PC-3 (cell line): ENCODE measurements at regions not wholly inside any gene's neighbourhood (a gene's known extent, or its start where the extent isn't known, plus 50 kb on each side); places are given as distances from the start of the nearest gene placed in this dataset.
"Not testable (repeated sequence)": the region's sequence is repeated elsewhere in the genome, so short reads cannot be mapped to it uniquely, and the experiment has no call there.

ENCODE experiments used
- ATAC-seq: fragments of 200-7000 bp; cut with Tn5 transposase; 2 replicates; pipeline ENCODE4 v1.9.1; 2020; ENCODE audit warnings: mild to moderate bottlenecking, moderate library complexity
- BruUV-seq: library from RNA; stranded (reverse); fragments of 400-500 nt; replicated peaks from 2 replicates; lab custom pipeline; 2021; lab: Mats Ljungman, UMichigan
- CTCF ChIA-PET: fragments of 300-600 bp; sonication (Branson Sonifier 250); formaldehyde crosslinking; loops from one replicate; lab custom pipeline; 2022; ENCODE audit warnings: antibody characterized with exemption; lab: Charles Lee
- POLR2A ChIA-PET: fragments of 300-600 bp; sonication (Branson Sonifier 250); formaldehyde crosslinking; loops from one replicate; lab custom pipeline; 2022; ENCODE audit warnings: antibody characterized with exemption; ENCODE audit not compliant: unreplicated experiment; lab: Charles Lee
- DNase-seq: peaks from one replicate; pipeline ENCODE4 v3.0.0-alpha.2; 2015
- H2AFZ ChIP-seq: fragments of 300-600 bp; sonication (generic); 2 replicates; pipeline ENCODE4 v1.6.0; 2016; ENCODE audit warnings: antibody characterized with exemption, low read length
- H3F3A ChIP-seq: fragments of 300-600 bp; sonication (generic); one replicate; pipeline ENCODE4 v1.6.0; 2017; ENCODE audit warnings: antibody characterized with exemption, low read length, control low read depth, mild to moderate bottlenecking; ENCODE audit not compliant: unreplicated experiment
- H3K27ac ChIP-seq: fragments of 300-600 bp; sonication (generic); 2 replicates; pipeline ENCODE4 v1.5.1; 2016; ENCODE audit warnings: mild to moderate bottlenecking, low read length
- H3K27me3 ChIP-seq: fragments of 300-600 bp; sonication (generic); 2 replicates; pipeline ENCODE4 v1.6.1; 2016; ENCODE audit warnings: low read length, mixed read lengths
- H3K36me3 ChIP-seq: fragments of 300-600 bp; sonication (generic); 2 replicates; pipeline ENCODE4 v1.6.1; 2016; ENCODE audit warnings: low read depth, mixed run types, low read length, mixed read lengths
- H3K4me1 ChIP-seq: fragments of 300-600 bp; sonication (generic); 2 replicates; pipeline ENCODE4 v1.5.1; 2016; ENCODE audit warnings: low read length; ENCODE audit not compliant: insufficient read depth
- H3K4me2 ChIP-seq: fragments of 300-600 bp; sonication (generic); 2 replicates; pipeline ENCODE4 v1.6.0; 2016; ENCODE audit warnings: low read length
- H3K4me3 ChIP-seq: fragments of 300-600 bp; sonication (generic); 2 replicates; pipeline ENCODE4 v1.5.1; 2016; ENCODE audit warnings: mild to moderate bottlenecking, low read length, mixed read lengths
- H3K79me2 ChIP-seq: fragments of 300-600 bp; sonication (generic); 2 replicates; pipeline ENCODE4 v1.6.1; 2017; ENCODE audit warnings: low read length, mixed read lengths
- H3K9ac ChIP-seq: fragments of 300-600 bp; sonication (generic); 2 replicates; pipeline ENCODE4 v1.6.0; 2016; ENCODE audit warnings: mild to moderate bottlenecking, low read length
- H3K9me2 ChIP-seq: fragments of 300-600 bp; sonication (generic); replicated peaks from 2 replicates; pipeline ENCODE4 v1.6.1; 2016; ENCODE audit warnings: mixed run types, low read length, mixed read lengths
- H3K9me3 ChIP-seq: fragments of 300-600 bp; sonication (generic); 2 replicates; pipeline ENCODE4 v1.6.1; 2016; ENCODE audit warnings: low read length, mixed read lengths
- H4K20me1 ChIP-seq: fragments of 300-600 bp; sonication (generic); 2 replicates; pipeline ENCODE4 v1.6.1; 2016; ENCODE audit warnings: low read length, mixed read lengths
- CTCF ChIP-seq: fragments of 300-600 bp; sonication (generic); conservative IDR thresholded peaks from 2 replicates; pipeline ENCODE4 v1.5.1; 2017; ENCODE audit warnings: antibody characterized with exemption, low read depth, mild to moderate bottlenecking, low read length
- intact Hi-C: fragments of 100-400 bp; cut with micrococcal nuclease; formaldehyde crosslinking; loops from 2 replicates; pipeline ENCODE4 v1.9.0; 2023

GRCh38 chr7:6962871-6963270 lies 136.8 kb upstream of the CCZ1B start:
- H4K20me1 ChIP-seq, POLR2A ChIA-PET, H3K27ac ChIP-seq, H3K9me2 ChIP-seq, H3K79me2 ChIP-seq, intact Hi-C loops, H2AFZ ChIP-seq, H3K36me3 ChIP-seq, CTCF ChIA-PET, ATAC-seq, H3K9me3 ChIP-seq, H3K27me3 ChIP-seq, H3F3A ChIP-seq, H3K4me1 ChIP-seq, H3K4me3 ChIP-seq, H3K4me2 ChIP-seq, BruUV-seq, H3K9ac ChIP-seq: not testable (repeated sequence)
- peak; percentile 48 for DNase-seq

- ATAC-seq, H2AFZ ChIP-seq, H3K9me3 ChIP-seq, H3K79me2 ChIP-seq, H3K36me3 ChIP-seq, H4K20me1 ChIP-seq, H3K4me1 ChIP-seq, H3K4me2 ChIP-seq, BruUV-seq, H3K27ac ChIP-seq, POLR2A ChIA-PET, H3K9ac ChIP-seq, CTCF ChIA-PET, H3K4me3 ChIP-seq, H3F3A ChIP-seq, H3K9me2 ChIP-seq, H3K27me3 ChIP-seq: not testable (repeated sequence)
- intact Hi-C loops: loop anchor here (1.0 to 5.0 kb wide), 4 partner anchors 52 to 212 kb away; no protein-coding TSS in a partner anchor
- TF ChIP-seq CTCF: peak; percentile 52
- peak; percentile 55 for DNase-seq
Measured at GRCh38 chr7:6965051-6965450, 139.0 kb upstream of the CCZ1B start.

- BruUV-seq, intact Hi-C loops, H4K20me1 ChIP-seq, H3K27me3 ChIP-seq, DNase-seq, H3K4me1 ChIP-seq, H3F3A ChIP-seq, POLR2A ChIA-PET, CTCF ChIA-PET, H3K9ac ChIP-seq, H2AFZ ChIP-seq, ATAC-seq, H3K36me3 ChIP-seq, H3K27ac ChIP-seq, H3K79me2 ChIP-seq, H3K4me3 ChIP-seq, H3K9me3 ChIP-seq, H3K9me2 ChIP-seq, H3K4me2 ChIP-seq: not testable (repeated sequence)
Measured at GRCh38 chr7:6970180-6970579, 144.1 kb upstream of the CCZ1B start.

GRCh38 chr7:6974876-6975275 lies 148.8 kb upstream of the CCZ1B start:
- H4K20me1 ChIP-seq, H3K27ac ChIP-seq, BruUV-seq, DNase-seq, H3K4me2 ChIP-seq, ATAC-seq, H2AFZ ChIP-seq, H3K9me3 ChIP-seq, H3F3A ChIP-seq, H3K27me3 ChIP-seq, intact Hi-C loops, H3K4me1 ChIP-seq, H3K4me3 ChIP-seq, H3K9ac ChIP-seq, H3K9me2 ChIP-seq, CTCF ChIA-PET, H3K79me2 ChIP-seq, POLR2A ChIA-PET, H3K36me3 ChIP-seq: not testable (repeated sequence)

- ATAC-seq, H3K4me1 ChIP-seq, DNase-seq, H3K27me3 ChIP-seq, H4K20me1 ChIP-seq, POLR2A ChIA-PET, H3K9me3 ChIP-seq, BruUV-seq, H3K9me2 ChIP-seq, H3K79me2 ChIP-seq, H3K36me3 ChIP-seq, H3K9ac ChIP-seq, H3F3A ChIP-seq, CTCF ChIA-PET, H3K27ac ChIP-seq, H2AFZ ChIP-seq, H3K4me2 ChIP-seq, H3K4me3 ChIP-seq, intact Hi-C loops: not testable (repeated sequence)
Measured at GRCh38 chr7:6975346-6975745, 149.3 kb upstream of the CCZ1B start.

- H4K20me1 ChIP-seq, ATAC-seq, CTCF ChIA-PET, POLR2A ChIA-PET, H3K9me3 ChIP-seq, H3K4me3 ChIP-seq, H3K79me2 ChIP-seq, H3K9ac ChIP-seq, H3K27ac ChIP-seq, H3F3A ChIP-seq, H3K36me3 ChIP-seq, H2AFZ ChIP-seq, H3K4me1 ChIP-seq, H3K27me3 ChIP-seq, intact Hi-C loops, H3K9me2 ChIP-seq, DNase-seq, BruUV-seq, H3K4me2 ChIP-seq: not testable (repeated sequence)
Measured at GRCh38 chr7:6977368-6977767, 151.3 kb upstream of the CCZ1B start.
